Peyer's patch (tissue), 4 donors: ENCODE measurements at regions not wholly inside any gene's neighbourhood (a gene's known extent, or its start where the extent isn't known, plus 50 kb on each side); places are given as distances from the start of the nearest gene placed in this dataset.

Experiments
- DNase-seq, 3 donors: peaks; one replicate each; pipeline ENCODE4 v3.0.0-alpha.2; 2017 to 2019
- H3K27ac ChIP-seq, 4 donors: fragments of 200-600 bp; sonication (generic); one replicate each; pipeline ENCODE4 v1.5.1; 2016 to 2019
- H3K27me3 ChIP-seq, 2 donors: fragments of 200-600 bp; sonication (generic); one replicate each; pipeline ENCODE4 v1.5.1; 2019
- H3K36me3 ChIP-seq, 3 donors: fragments of 200-600 bp; sonication (generic); one replicate each; pipeline ENCODE4 v1.5.1; 2016 to 2019
- H3K4me1 ChIP-seq, 4 donors: fragments of 200-600 bp; sonication (generic); one replicate each; pipeline ENCODE4 v1.5.1; 2016 to 2019
- H3K4me3 ChIP-seq, 4 donors: fragments of 200-600 bp; sonication (generic); 1 replicate in 3 of 4; 2 replicates in 1 of 4; pipeline ENCODE4 v1.5.1; 2016 to 2019; ENCODE audit warnings: mild to moderate bottlenecking in 1 of 4
- H3K9me3 ChIP-seq, 4 donors: fragments of 200-600 bp; sonication (generic); one replicate each; pipeline ENCODE4 v1.5.1; 2016 to 2019; ENCODE audit warnings: mild to moderate bottlenecking in 1 of 4
- CTCF ChIP-seq, 6 experiments: fragments of 450-650 bp in 4 of 6; fragments of 200-600 bp in 2 of 6; sonication (generic) in 1 of 6; IDR thresholded peaks; one replicate each; pipeline ENCODE4 v1.5.1; 2017 to 2019; ENCODE audit warnings: antibody characterized with exemption in 6 of 6, mild to moderate bottlenecking in 3 of 6, moderate library complexity in 1 of 6
- POLR2A ChIP-seq, 2 donors: fragments of 450-650 bp; IDR thresholded peaks; one replicate each; pipeline ENCODE4 v1.5.1; 2017; ENCODE audit warnings: antibody characterized with exemption in 2 of 2, mild to moderate bottlenecking in 2 of 2, moderate library complexity in 2 of 2

DNA sequence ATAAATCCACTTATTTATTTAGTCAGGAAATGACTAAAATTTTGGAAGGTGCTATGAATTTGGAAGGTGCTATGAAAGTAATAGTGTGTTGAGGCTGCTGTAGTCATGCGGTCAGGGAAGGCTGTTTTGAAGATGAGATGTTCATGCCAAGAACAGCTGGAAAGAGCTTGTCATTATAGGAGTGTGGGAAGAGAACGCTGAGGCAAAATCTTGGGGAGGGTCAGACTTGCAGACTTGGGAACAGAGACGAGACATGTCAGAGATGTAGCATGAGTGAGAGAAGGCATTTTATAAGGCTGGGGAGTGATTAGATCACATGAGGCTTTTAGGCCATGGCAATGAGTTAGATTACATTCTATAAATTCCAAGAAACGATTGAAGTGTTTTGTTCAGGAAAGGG, 124.0 kb upstream of the B3GAT2 start:
- no peaks in the 10 kb centered on the region for H3K27me3 ChIP-seq
- no peaks in the 10 kb centered on the region for H3K4me1 ChIP-seq
- no peaks in the 10 kb centered on the region for H3K9me3 ChIP-seq
- no peak for TF ChIP-seq POLR2A (IDR thresholded peaks at IDR 0.05)
- H3K27ac ChIP-seq, result no peak overlapping the region
- no peak for DNase-seq
- H3K4me3 ChIP-seq, result no peak overlapping the region
- H3K36me3 ChIP-seq, result no peaks in the 10 kb centered on the region

DNA sequence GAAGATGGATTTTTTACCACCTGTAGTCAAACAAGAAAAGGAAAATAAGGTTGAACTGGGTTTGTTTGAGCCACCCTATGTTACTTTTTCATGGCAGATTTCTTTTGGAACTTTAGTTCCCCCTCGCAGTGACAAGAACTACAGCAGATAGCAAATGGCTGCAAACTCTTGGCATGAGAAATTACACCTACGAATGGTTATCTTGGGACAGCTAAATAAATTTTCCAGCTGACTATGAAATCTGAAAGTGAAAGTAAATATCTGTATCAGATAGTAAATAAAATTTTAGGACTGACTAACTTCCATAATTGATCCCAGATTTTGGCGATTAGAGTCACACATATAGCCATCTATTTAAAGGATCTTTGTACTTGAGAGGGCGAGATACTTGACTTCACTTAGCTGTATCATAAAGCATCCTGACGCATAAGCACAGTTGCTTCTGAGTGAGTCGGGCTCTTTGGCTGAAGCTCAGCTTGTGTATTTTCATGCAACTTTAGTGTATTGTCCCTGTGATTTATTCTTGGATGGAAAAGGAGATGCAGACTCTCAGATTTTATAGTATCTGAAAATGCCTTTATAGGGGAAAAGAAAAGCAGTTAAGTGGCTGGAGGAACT, 125.3 kb upstream of the B3GAT2 start:
- Histone ChIP-seq H3K27me3 (no peaks in the 10 kb centered on the region), H3K27ac (no peak overlapping the region), H3K4me3 (peak overlapping the region in 2 of 4 donors; percentile 7 to 32), H3K36me3 (no peaks in the 10 kb centered on the region), H3K9me3 (no peaks in the 10 kb centered on the region), H3K4me1 (no peaks in the 10 kb centered on the region)
- DNase-seq, result no peak
- TF ChIP-seq POLR2A (IDR thresholded peaks at IDR 0.05) (no peak), CTCF (IDR thresholded peaks at IDR 0.05) (no peak)

DNA sequence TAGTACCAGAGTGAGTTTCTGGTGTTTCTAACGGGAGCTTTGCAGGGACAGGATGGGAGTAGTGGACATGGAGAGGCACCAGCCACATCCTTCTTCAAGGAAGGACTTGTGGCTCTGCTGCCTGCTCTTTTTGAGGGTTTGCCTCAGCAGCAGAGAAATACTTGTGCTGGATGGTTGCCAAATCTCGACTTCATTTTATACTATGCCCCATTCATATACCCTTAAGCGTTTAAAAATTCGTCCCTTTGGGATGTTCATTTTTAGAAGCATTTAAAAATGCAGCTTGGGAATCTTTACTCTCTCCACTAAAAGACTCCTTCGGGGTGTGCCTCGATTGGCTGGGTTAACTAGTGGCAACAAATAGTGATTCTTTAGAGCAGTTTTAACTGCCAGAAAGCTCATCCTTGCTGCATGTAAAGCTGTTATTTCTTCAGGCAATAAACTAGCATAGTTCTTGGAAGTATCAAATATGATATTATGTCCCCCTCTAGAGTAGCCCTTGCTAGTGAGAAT, 126.5 kb upstream of the B3GAT2 start:
- H3K27me3 ChIP-seq, result no peaks in the 10 kb centered on the region
- no peaks in the 10 kb centered on the region for H3K36me3 ChIP-seq
- DNase-seq, result no peak
- H3K9me3 ChIP-seq, result no peaks in the 10 kb centered on the region
- no peaks in the 10 kb centered on the region for H3K4me1 ChIP-seq
- H3K4me3 ChIP-seq, result no peak overlapping the region
- H3K27ac ChIP-seq, result no peak overlapping the region
- TF ChIP-seq POLR2A (IDR thresholded peaks at IDR 0.05) (no peak), CTCF (IDR thresholded peaks at IDR 0.05) (no peak)

- TF ChIP-seq POLR2A (IDR thresholded peaks at IDR 0.05), result no peak
- TF ChIP-seq CTCF (IDR thresholded peaks at IDR 0.05), result no peak
- H3K27me3 ChIP-seq, result no peaks in the 10 kb centered on the region
- no peaks in the 10 kb centered on the region for H3K36me3 ChIP-seq
- H3K4me1 ChIP-seq, result no peaks in the 10 kb centered on the region
- no peak overlapping the region for H3K4me3 ChIP-seq
- H3K27ac ChIP-seq, result no peak overlapping the region
- DNase-seq, result no peak
- H3K9me3 ChIP-seq, result no peaks in the 10 kb centered on the region
These were observed 131.3 kb upstream of the B3GAT2 start for GRCh38 chr6:71088166-71088565.

GRCh38 chr6:71090217-71090616, 133.4 kb upstream of the B3GAT2 start:
- no peaks in the 10 kb centered on the region for H3K27me3 ChIP-seq
- H3K27ac ChIP-seq, result no peak overlapping the region
- no peak for DNase-seq
- H3K36me3 ChIP-seq, result no peaks in the 10 kb centered on the region
- no peaks in the 10 kb centered on the region for H3K4me1 ChIP-seq
- H3K9me3 ChIP-seq, result no peaks in the 10 kb centered on the region
- no peak overlapping the region for H3K4me3 ChIP-seq
- TF ChIP-seq POLR2A (IDR thresholded peaks at IDR 0.05) (no peak), CTCF (IDR thresholded peaks at IDR 0.05) (no peak)

- no peak overlapping the region for H3K4me3 ChIP-seq
- H3K36me3 ChIP-seq, result no peaks in the 10 kb centered on the region
- H3K9me3 ChIP-seq, result no peaks in the 10 kb centered on the region
- DNase-seq, result no peak
- no peak overlapping the region for H3K27ac ChIP-seq
- no peaks in the 10 kb centered on the region for H3K27me3 ChIP-seq
- TF ChIP-seq POLR2A (IDR thresholded peaks at IDR 0.05), result no peak
- no peak for TF ChIP-seq CTCF (IDR thresholded peaks at IDR 0.05)
- no peaks in the 10 kb centered on the region for H3K4me1 ChIP-seq
These were observed 134.3 kb upstream of the B3GAT2 start for GRCh38 chr6:71091167-71091566.
